Neuron (in vitro differentiated cells): ENCODE measurements at regions not wholly inside any gene's neighbourhood (a gene's known extent, or its start where the extent isn't known, plus 50 kb on each side); places are given as distances from the start of the nearest gene placed in this dataset.
"Not testable (repeated sequence)": the region's sequence is repeated elsewhere in the genome, so short reads cannot be mapped to it uniquely, and the experiment has no call there.

ENCODE experiments used
- H2AFZ ChIP-seq: one replicate; pipeline ENCODE4 v1.6.1; 2013; ENCODE audit warnings: low read depth, mild to moderate bottlenecking, inconsistent platforms, low read length, moderate library complexity
- H3K27me3 ChIP-seq: one replicate; pipeline ENCODE4 v1.6.1; 2013; ENCODE audit warnings: low read length; ENCODE audit not compliant: insufficient read depth
- H3K36me3 ChIP-seq: one replicate; pipeline ENCODE4 v1.6.1; 2013; ENCODE audit warnings: low read length; ENCODE audit not compliant: insufficient read depth
- H3K4me1 ChIP-seq: one replicate; pipeline ENCODE4 v1.6.1; 2013; ENCODE audit warnings: low read length; ENCODE audit not compliant: insufficient read depth
- H3K4me3 ChIP-seq: 2 replicates; pipeline ENCODE4 v1.5.1; 2013; ENCODE audit warnings: mild to moderate bottlenecking, low read length, moderate library complexity
- H3K9me3 ChIP-seq: one replicate; pipeline ENCODE4 v1.6.1; 2013; ENCODE audit warnings: low read length

DNA sequence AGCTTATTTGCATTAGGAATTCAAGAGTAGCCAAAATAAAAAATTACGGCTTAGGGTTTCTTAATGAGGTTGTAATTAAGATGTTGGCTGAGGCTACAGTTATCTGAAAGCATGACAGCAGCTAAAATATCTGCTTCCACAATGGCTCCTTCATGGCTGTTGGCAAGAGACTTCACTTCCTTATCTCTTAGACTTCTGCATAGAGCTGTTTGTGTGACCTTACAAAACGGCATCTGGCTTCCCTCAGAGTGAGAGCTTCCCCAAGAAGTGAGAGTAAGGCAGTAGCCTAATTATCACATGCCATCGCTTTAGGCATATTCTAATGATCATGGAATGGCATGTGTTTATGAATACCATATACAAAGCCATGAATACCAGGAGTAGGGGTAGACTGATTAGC is 57.6 kb downstream of the CCDC59 start:
- H3K4me1 ChIP-seq, result peaks cover 20% of the 10 kb centered on the region
- no peak overlapping the region for H3K4me3 ChIP-seq
- no peaks in the 10 kb centered on the region for H3K9me3 ChIP-seq
- H2AFZ ChIP-seq, result no peak overlapping the region
- H3K36me3 ChIP-seq, result no peaks in the 10 kb centered on the region
- H3K27me3 ChIP-seq, result no peaks in the 10 kb centered on the region

DNA sequence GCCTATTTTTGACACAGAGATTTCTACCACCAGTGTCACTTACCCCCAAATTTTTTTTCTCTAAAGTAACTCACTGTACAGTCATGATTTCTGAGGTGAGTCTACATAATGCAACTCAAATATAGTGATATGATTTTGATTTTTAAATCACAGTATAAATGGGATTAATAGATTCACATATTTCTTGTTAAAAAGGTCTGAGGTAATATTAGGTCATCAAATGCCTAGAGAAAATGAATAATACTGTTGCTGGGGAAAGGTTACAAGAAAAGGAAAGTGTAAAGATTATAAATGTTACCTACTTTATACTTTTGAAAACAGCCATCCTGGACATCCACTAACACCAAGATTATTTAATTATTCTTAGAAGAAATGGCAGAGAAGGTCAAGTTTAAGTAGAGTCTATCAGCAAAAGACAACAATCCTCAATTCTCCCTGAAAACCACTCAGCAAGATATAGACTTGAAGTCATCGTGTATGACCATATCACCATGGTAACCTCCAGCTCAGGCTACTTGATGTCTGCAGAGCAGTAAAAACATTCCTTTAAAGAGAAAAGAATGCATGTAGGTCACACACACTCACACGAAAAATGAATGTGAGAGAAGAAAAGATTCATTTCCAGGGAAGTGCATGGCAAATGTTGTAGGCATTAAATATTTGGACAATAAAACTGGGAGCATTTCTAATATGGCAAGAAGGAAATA is 58.7 kb downstream of the CCDC59 start:
- H2AFZ ChIP-seq, result no peak overlapping the region
- H3K4me1 ChIP-seq, result peaks cover 20% of the 10 kb centered on the region
- no peak overlapping the region for H3K4me3 ChIP-seq
- H3K9me3 ChIP-seq, result no peaks in the 10 kb centered on the region
- H3K27me3 ChIP-seq, result no peaks in the 10 kb centered on the region
- H3K36me3 ChIP-seq, result no peaks in the 10 kb centered on the region

DNA sequence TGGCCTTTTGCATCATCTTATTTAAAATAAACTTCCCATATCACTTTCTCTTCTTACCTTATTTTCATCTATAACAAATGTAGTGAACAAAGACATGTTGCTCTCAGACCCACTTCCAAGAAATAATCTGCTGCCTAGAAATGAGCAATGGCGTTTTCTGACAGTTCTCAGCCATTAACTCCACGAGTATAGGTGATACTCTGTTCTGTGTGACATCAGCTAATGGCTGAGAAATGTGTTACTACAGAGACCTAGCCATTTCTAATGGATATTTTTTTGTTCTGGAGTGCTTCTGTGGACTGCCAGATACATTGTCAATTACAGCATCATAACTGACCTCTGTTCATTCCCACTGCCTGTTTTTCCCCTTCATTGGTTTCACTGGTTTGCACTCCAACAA is 67.8 kb downstream of the CCDC59 start:
- no peaks in the 10 kb centered on the region for H3K36me3 ChIP-seq
- H3K27me3 ChIP-seq, result peaks cover 3% of the 10 kb centered on the region
- no peak overlapping the region for H2AFZ ChIP-seq
- H3K4me1 ChIP-seq, result no peaks in the 10 kb centered on the region
- no peak overlapping the region for H3K4me3 ChIP-seq
- no peaks in the 10 kb centered on the region for H3K9me3 ChIP-seq

DNA sequence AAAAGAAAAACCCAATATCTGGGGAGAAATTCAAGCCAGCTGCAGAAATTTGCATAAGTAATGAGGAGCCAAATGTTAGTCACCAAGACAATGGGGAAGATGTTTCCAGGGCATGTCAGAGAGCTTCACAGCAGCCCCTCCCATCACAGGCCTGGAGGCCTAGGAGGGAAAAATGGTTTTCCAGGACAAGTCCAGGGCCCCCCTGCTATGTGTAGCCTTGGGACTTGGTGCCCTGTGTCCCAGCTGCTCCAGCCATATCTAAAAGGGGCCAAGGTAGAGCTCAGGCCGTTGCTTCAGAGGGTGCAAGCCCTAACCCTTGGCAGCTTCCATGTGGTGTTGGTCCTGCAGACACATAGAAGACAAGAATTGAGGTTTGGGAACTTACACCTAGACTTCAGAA is 76.9 kb downstream of the CCDC59 start:
- H3K27me3 ChIP-seq, H3K36me3 ChIP-seq, H3K4me3 ChIP-seq, H2AFZ ChIP-seq, H3K9me3 ChIP-seq: not testable (repeated sequence)
- peaks cover 17% of the 10 kb centered on the region for H3K4me1 ChIP-seq

DNA sequence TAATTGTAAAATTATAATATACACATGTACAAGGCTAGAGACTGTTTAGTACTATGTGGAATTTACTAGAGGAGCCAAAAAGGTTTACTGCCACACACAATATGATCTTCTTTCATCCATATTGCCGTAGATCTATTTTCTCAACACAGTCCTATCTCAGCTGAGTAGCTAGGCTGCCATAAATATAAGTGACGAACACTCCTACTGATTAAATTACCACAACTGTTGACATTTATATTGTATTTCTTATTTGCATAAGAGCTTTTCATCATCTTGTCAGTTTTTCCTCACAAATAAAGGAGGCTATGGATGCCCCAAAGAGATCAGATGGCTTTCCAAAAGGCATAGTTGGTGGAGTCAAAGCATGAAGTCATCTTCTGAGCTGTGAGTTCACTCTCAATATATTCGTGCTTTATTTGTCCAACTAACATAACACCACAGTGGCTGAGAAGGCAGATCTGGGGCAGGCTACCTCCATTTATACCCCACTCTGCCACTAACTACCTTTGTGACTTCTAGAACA is 78.6 kb downstream of the CCDC59 start:
- Histone ChIP-seq H3K27me3 (no peaks in the 10 kb centered on the region), H3K9me3 (no peaks in the 10 kb centered on the region), H3K4me1 (peaks cover 17% of the 10 kb centered on the region), H2AFZ (no peak overlapping the region), H3K36me3 (no peaks in the 10 kb centered on the region), H3K4me3 (no peak overlapping the region)

DNA sequence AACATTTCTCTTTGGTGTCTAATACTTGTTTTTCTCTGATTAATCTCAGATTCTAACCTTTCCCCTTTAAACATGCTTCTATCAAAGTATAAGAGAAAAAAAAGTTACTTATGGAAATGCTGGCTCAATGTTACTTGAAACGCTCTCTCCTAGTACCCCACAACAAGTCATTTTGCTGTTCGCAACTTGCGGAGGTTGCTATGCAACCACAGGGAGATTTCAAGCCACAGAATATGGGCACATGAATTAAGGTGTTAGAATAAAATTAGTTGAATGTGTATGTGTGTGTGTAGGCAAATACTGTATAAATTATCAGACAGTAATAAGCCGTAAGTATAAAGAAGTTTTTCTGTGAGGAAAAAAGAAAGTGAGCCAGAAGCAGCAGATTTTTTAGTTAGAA is 80.6 kb downstream of the CCDC59 start:
- Histone ChIP-seq H3K27me3 (no peaks in the 10 kb centered on the region), H3K4me3 (no peak overlapping the region)

DNA sequence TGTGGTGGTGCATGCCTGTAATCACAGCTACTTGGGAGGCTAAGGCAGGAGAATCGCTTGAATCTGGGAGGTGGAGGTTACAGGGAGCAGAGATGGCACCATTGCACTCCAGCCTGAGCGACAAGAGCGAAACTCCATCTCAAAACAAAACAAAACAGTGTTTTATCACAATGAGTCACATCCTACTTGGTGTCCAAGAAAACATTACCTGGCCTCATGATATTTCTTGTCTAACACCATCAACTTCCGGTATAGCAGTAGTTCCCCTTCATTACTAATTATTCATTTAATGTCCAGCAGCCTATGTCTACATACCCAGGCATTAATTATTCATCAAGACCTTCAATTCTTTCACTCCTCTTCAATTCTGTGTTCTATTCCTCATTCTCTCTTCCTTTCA is 115.5 kb downstream of the CCDC59 start:
- H3K4me3 ChIP-seq, result no peak overlapping the region

More for the DNA sequence above, 80.6 kb downstream of the CCDC59 start:
- no peaks in the 10 kb centered on the region for H3K9me3 ChIP-seq
- peaks cover 17% of the 10 kb centered on the region for H3K4me1 ChIP-seq
- peak overlapping the region; percentile 37 for H2AFZ ChIP-seq
- no peaks in the 10 kb centered on the region for H3K36me3 ChIP-seq

DNA sequence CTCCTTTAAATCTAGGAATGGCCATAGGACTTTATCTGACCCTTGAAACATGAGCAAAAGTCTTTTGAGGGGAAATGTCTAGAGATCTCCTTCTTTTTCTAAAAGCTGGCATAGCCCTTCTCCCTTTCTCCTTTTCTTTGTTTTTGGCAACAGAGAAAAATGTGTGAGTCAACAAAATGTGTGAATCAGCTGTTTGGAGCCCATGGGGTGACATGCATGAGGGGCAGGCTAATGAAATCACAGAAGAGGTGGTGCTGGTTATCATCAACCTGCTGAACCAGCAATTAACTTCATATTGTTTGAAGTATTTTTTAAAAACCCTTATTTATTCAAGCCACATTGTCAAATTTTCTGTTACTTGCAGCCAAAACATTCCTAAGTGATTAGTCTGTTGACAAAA is 132.3 kb downstream of the CCDC59 start:
- H3K36me3 ChIP-seq, result no peaks in the 10 kb centered on the region
- no peaks in the 10 kb centered on the region for H3K4me1 ChIP-seq
- H3K4me3 ChIP-seq, result no peak overlapping the region
- no peaks in the 10 kb centered on the region for H3K27me3 ChIP-seq
- H2AFZ ChIP-seq, result no peak overlapping the region
- H3K9me3 ChIP-seq, result no peaks in the 10 kb centered on the region

More for the DNA sequence above, 115.5 kb downstream of the CCDC59 start:
- Histone ChIP-seq H3K36me3 (no peaks in the 10 kb centered on the region), H3K4me1 (no peaks in the 10 kb centered on the region), H3K9me3 (no peaks in the 10 kb centered on the region), H3K27me3 (no peaks in the 10 kb centered on the region), H2AFZ (peak overlapping the region; percentile 23)

DNA sequence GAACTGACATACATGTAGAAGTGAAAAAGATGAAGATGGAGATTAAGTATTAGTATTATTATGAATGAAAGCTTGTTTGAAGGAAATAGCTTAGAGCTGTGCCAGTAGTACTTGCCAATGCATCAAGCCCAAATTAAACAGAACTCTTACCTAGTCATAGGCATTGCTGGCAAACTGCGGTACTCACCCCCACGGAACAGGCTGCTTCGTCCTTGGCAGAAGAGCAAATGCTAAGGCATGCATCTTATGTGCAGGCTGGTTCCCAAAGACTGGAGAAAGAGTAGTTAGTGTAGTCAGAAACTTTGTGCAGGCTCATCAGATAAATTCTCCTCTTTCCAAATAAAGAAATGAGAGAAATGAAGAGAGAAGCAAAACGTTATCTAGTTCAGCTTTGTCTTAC is 134.8 kb downstream of the CCDC59 start:
- H3K4me3 ChIP-seq, result no peak overlapping the region
- H3K36me3 ChIP-seq, result no peaks in the 10 kb centered on the region
- no peaks in the 10 kb centered on the region for H3K9me3 ChIP-seq
- no peak overlapping the region for H2AFZ ChIP-seq
- H3K4me1 ChIP-seq, result no peaks in the 10 kb centered on the region
- H3K27me3 ChIP-seq, result no peaks in the 10 kb centered on the region

DNA sequence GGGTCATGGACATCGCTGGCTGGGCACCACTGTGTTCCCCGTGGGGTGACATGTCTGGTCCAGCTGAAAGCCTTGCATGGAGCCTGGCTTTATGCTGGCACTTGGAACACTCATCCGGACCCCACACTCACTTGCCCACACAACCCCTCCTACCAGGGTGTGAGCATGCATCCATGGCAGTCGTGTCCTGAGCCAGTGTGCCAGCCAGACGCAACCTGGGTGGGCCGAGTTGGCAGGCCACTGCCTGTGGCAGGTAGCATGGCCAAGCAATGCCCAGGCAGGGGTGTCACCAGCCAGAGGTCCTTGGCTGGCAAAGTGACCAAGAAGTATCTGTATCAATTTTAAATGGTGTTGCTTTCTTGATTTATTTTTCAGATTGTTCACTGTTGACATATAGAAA is 141.7 kb downstream of the CCDC59 start:
- no peak overlapping the region for H3K4me3 ChIP-seq
- H3K36me3 ChIP-seq, result no peaks in the 10 kb centered on the region
- no peaks in the 10 kb centered on the region for H3K27me3 ChIP-seq
- no peaks in the 10 kb centered on the region for H3K9me3 ChIP-seq
- H3K4me1 ChIP-seq, result no peaks in the 10 kb centered on the region
- no peak overlapping the region for H2AFZ ChIP-seq

DNA sequence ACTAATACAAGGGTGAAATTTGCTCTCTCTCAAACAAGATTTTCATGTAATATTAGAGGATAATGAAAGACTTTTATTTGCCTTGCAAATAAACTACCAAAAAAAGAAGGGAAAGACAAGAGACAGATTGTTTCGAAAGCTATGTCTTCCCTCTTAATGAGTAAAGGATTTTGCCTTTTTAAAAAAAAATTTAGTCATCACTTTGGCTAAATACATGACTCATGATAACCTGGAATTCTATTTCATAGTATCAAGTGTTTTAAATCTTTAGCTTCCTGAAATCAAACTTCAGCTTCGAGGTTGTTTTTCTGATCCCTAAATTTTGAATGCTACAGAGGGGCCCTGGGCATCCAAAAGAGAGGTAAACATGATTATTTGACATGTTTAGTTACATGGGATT is 144.4 kb downstream of the CCDC59 start:
- H3K27me3 ChIP-seq, result no peaks in the 10 kb centered on the region
- no peak overlapping the region for H2AFZ ChIP-seq
- no peaks in the 10 kb centered on the region for H3K4me1 ChIP-seq
- no peak overlapping the region for H3K4me3 ChIP-seq
- no peaks in the 10 kb centered on the region for H3K36me3 ChIP-seq
- peaks cover 2% of the 10 kb centered on the region for H3K9me3 ChIP-seq

DNA sequence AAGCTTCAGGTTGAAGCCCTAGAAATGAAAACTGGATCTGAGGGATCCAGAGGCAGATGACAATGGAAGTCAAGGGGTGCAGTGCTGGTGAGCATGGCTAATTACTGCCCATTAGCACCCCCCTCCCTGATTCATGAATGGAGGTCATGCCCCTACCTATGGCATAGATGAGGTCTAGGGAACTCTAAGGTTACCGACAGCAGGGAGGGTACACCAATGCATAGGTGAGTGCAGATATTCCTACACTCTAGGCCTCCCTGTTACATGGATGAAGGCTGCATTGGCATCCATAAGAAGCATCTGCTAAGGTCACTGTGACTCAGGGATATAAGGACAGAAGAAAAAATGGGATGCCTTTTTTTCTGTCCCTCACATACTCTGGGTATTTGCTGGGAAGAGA is 147.3 kb downstream of the CCDC59 start:
- Histone ChIP-seq H3K36me3 (no peaks in the 10 kb centered on the region), H3K27me3 (no peaks in the 10 kb centered on the region), H3K4me3 (no peak overlapping the region), H2AFZ (no peak overlapping the region), H3K9me3 (peaks cover 2% of the 10 kb centered on the region), H3K4me1 (no peaks in the 10 kb centered on the region)

DNA sequence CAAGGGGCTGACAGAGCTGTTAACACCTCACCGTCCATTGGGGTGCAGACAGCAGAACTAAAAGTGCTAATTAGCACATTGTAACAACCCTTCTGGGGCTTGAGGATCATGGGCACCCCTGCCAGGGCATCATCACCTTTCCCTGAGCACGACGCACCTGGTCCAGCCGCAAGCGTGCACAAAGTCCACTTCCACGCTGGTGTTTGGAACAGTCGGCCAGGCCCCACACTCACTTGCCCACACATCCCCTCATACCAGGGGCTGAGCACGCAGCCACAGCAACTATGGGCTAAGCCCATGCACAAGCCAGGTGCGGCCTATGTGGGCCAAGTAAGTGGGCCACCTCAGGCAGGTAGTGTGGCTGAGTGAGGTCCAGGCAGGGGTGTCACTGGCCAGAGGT is 148.7 kb downstream of the CCDC59 start:
- no peaks in the 10 kb centered on the region for H3K4me1 ChIP-seq
- H3K4me3 ChIP-seq, result no peak overlapping the region
- no peaks in the 10 kb centered on the region for H3K27me3 ChIP-seq
- H2AFZ ChIP-seq, result no peak overlapping the region
- H3K9me3 ChIP-seq, result peaks cover 2% of the 10 kb centered on the region
- no peaks in the 10 kb centered on the region for H3K36me3 ChIP-seq

DNA sequence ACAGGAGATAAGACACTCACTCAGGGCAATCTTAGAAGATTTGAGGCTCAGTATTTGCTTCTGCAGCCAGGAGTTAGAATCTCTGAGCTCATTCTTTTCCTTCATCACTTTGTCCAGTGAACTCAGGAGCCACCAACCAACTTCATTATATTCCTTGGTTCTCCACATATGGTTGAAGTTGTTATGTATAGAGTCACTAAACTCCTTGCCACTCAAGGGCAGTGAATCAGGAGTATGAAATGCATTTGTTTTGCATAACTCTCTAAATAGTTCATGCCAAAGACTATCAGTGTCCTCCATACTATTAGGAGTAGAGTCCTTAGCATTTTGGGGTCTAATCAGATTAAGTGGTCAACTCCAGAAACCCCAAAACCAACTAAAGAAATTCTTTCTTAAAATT is 150.6 kb downstream of the CCDC59 start:
- Histone ChIP-seq H3K9me3 (peaks cover 2% of the 10 kb centered on the region), H3K4me1 (no peaks in the 10 kb centered on the region), H3K4me3 (no peak overlapping the region), H3K36me3 (no peaks in the 10 kb centered on the region), H2AFZ (no peak overlapping the region), H3K27me3 (no peaks in the 10 kb centered on the region)
